ENCODE measurements at regions not wholly inside any gene's neighbourhood (a gene's known extent, or its start where the extent isn't known, plus 50 kb on each side); places are given as distances from the start of the nearest gene placed in this dataset.

- Histone ChIP-seq H3K9me3 (ENCODE audit: control insufficient read depth, low read depth, low read length) (no peaks in the 10 kb centered on the region), H3K27me3 (ENCODE audit: control insufficient read depth, extremely low read depth, insufficient read depth, low read length) (peaks cover 11% of the 10 kb centered on the region), H4K20me1 (ENCODE audit: control insufficient read depth, extremely low read depth, insufficient read depth, low read length) (no peaks in the 10 kb centered on the region), H3K79me2 (ENCODE audit: control insufficient read depth, insufficient read depth, low read length) (no peaks in the 10 kb centered on the region), H3K4me2 (ENCODE audit: control insufficient read depth, extremely low read depth, insufficient read depth, low read depth, low read length) (peak overlapping the region; percentile 11), H3K36me3 (ENCODE audit: control insufficient read depth in 2 of 2, extremely low read depth in 1 of 2, insufficient read depth in 2 of 2, low read length in 2 of 2) (no peaks in the 10 kb centered on the region), H3K27ac (ENCODE audit: control insufficient read depth, insufficient read depth, low read length) (no peak overlapping the region), H2AFZ (ENCODE audit: control insufficient read depth, low read length) (no peak overlapping the region), H3K4me1 (ENCODE audit: control insufficient read depth, extremely low read depth, insufficient read depth, low read length) (peaks cover 7% of the 10 kb centered on the region), H3K9me1 (ENCODE audit: control insufficient read depth, extremely low read depth, insufficient read depth, low read length) (no peaks in the 10 kb centered on the region), H3K4me3 (ENCODE audit: control insufficient read depth in 2 of 3, extremely low read depth in 1 of 3, insufficient read depth in 2 of 3, low read depth in 1 of 3, low read length in 3 of 3) (no peak overlapping the region), H3K9ac (ENCODE audit: control insufficient read depth, extremely low read depth, insufficient read depth, low read length) (no peak overlapping the region)
- FAIRE-seq = no peak
- DNase-seq (ENCODE audit: low read depth, low spot score) = no peak
- dilution Hi-C loops (cut with MboI; ENCODE audit: extremely low pct_ligation_motif_present, low sequenced_read_pairs) = no loop called here
- no peak for TF ChIP-seq CTCF (optimal IDR thresholded peaks at IDR 0.05 in 1 of 3, IDR thresholded peaks at IDR 0.05 in 1 of 3, conservative IDR thresholded peaks at IDR 0.05 in 1 of 3; ENCODE audit: extremely low read depth in 1 of 3, insufficient read depth in 2 of 3, low read length in 3 of 3)
Measured at GRCh38 chr18:10074110-10074509, 160.3 kb downstream of the VAPA start.

- dilution Hi-C loops (cut with MboI; ENCODE audit: extremely low pct_ligation_motif_present, low sequenced_read_pairs) = no loop called here
- H2AFZ ChIP-seq (ENCODE audit: control insufficient read depth, low read length) = no peak overlapping the region
- H3K4me3 ChIP-seq (ENCODE audit: control insufficient read depth in 2 of 3, extremely low read depth in 1 of 3, insufficient read depth in 2 of 3, low read depth in 1 of 3, low read length in 3 of 3) = peak overlapping the region in 1 of 3 experiments; percentile 3
- FAIRE-seq (no peak), DNase-seq (ENCODE audit: low read depth, low spot score) (no peak)
- H3K9me3 ChIP-seq (ENCODE audit: control insufficient read depth, low read depth, low read length) = no peaks in the 10 kb centered on the region
- H3K9ac ChIP-seq (ENCODE audit: control insufficient read depth, extremely low read depth, insufficient read depth, low read length) = no peak overlapping the region
- peaks cover 11% of the 10 kb centered on the region for H3K27me3 ChIP-seq (ENCODE audit: control insufficient read depth, extremely low read depth, insufficient read depth, low read length)
- H4K20me1 ChIP-seq (ENCODE audit: control insufficient read depth, extremely low read depth, insufficient read depth, low read length) = no peaks in the 10 kb centered on the region
- H3K36me3 ChIP-seq (ENCODE audit: control insufficient read depth in 2 of 2, extremely low read depth in 1 of 2, insufficient read depth in 2 of 2, low read length in 2 of 2) = no peaks in the 10 kb centered on the region
- no peaks in the 10 kb centered on the region for H3K79me2 ChIP-seq (ENCODE audit: control insufficient read depth, insufficient read depth, low read length)
- TF ChIP-seq EZH2 (IDR thresholded peaks at IDR 0.05; ENCODE audit: low read length) (no peak), CTCF (optimal IDR thresholded peaks at IDR 0.05 in 1 of 3, IDR thresholded peaks at IDR 0.05 in 1 of 3, conservative IDR thresholded peaks at IDR 0.05 in 1 of 3; ENCODE audit: extremely low read depth in 1 of 3, insufficient read depth in 2 of 3, low read length in 3 of 3) (no peak)
- no peak overlapping the region for H3K27ac ChIP-seq (ENCODE audit: control insufficient read depth, insufficient read depth, low read length)
- peaks cover 7% of the 10 kb centered on the region for H3K4me1 ChIP-seq (ENCODE audit: control insufficient read depth, extremely low read depth, insufficient read depth, low read length)
- no peaks in the 10 kb centered on the region for H3K9me1 ChIP-seq (ENCODE audit: control insufficient read depth, extremely low read depth, insufficient read depth, low read length)
- H3K4me2 ChIP-seq (ENCODE audit: control insufficient read depth, extremely low read depth, insufficient read depth, low read depth, low read length) = peak overlapping the region; percentile 11
Measured at GRCh38 chr18:10074728-10075127, 160.9 kb downstream of the VAPA start.

Measured in keratinocyte (primary cell).